Small intestine (tissue), 7 donors: ENCODE measurements at regions not wholly inside any gene's neighbourhood (a gene's known extent, or its start where the extent isn't known, plus 50 kb on each side); places are given as distances from the start of the nearest gene placed in this dataset.
"Not testable (repeated sequence)": the region's sequence is repeated elsewhere in the genome, so short reads cannot be mapped to it uniquely, and the experiment has no call there.

Source experiments
- DNase-seq, 2 donors: peaks; one replicate each; pipeline versions ENCODE4 v3.0.0 to v3.0.0-alpha.2; 2013
- FAIRE-seq: peaks from 2 replicates; lab custom pipeline; 2012; peaks lifted over from hg19 to GRCh38; lab: Jason Lieb, UNC
- H3K27ac ChIP-seq, 3 donors: one replicate each; pipeline ENCODE4 v1.5.1; 2013; ENCODE audit warnings: low read length in 2 of 3, mild to moderate bottlenecking in 2 of 3, control low read depth in 1 of 3, inconsistent platforms in 1 of 3, low read depth in 1 of 3, moderate library complexity in 1 of 3
- H3K27me3 ChIP-seq, 3 donors: one replicate each; pipeline ENCODE4 v1.6.1; 2013; ENCODE audit warnings: low read length in 3 of 3, inconsistent platforms in 1 of 3; ENCODE audit not compliant: control insufficient read depth in 3 of 3, insufficient read depth in 3 of 3
- H3K36me3 ChIP-seq, 3 donors: one replicate each; pipeline ENCODE4 v1.6.1; 2013; ENCODE audit warnings: low read length in 3 of 3, inconsistent platforms in 1 of 3, low read depth in 1 of 3, mild to moderate bottlenecking in 1 of 3, moderate library complexity in 1 of 3; ENCODE audit not compliant: control insufficient read depth in 3 of 3, insufficient read depth in 2 of 3
- H3K4me1 ChIP-seq, 3 donors: one replicate each; pipeline ENCODE4 v1.6.1; 2013; ENCODE audit warnings: low read length in 2 of 3, inconsistent platforms in 1 of 3, low read depth in 1 of 3, mild to moderate bottlenecking in 1 of 3, moderate library complexity in 1 of 3; ENCODE audit not compliant: control insufficient read depth in 3 of 3, insufficient read depth in 2 of 3
- H3K4me3 ChIP-seq, 3 donors: one replicate each; pipeline ENCODE4 v1.5.1; 2013; ENCODE audit warnings: low read length in 3 of 3, control low read depth in 1 of 3, inconsistent platforms in 1 of 3, low read depth in 1 of 3, mild to moderate bottlenecking in 1 of 3, moderate library complexity in 1 of 3
- H3K9me3 ChIP-seq, 2 donors: one replicate each; pipeline ENCODE4 v1.6.1; 2013; ENCODE audit warnings: low read depth in 1 of 2, low read length in 1 of 2; ENCODE audit not compliant: control insufficient read depth in 2 of 2, insufficient read depth in 1 of 2
- WGBS, 3 donors: extraction: QIAGEN DNeasy Blood & Tissue Kit; methylation state at CpG; one replicate each; pipeline ENCODE4 v1.1.7; 2013; 5-methylcytosine and 5-hydroxymethylcytosine counted together
- donor health status: healthy with polysubstance abuse.
- donor health status: control.
- donor health status: control.
- donor health status: Bipolar disorder and iron deficiency.
- donor health status: healthy.

DNA sequence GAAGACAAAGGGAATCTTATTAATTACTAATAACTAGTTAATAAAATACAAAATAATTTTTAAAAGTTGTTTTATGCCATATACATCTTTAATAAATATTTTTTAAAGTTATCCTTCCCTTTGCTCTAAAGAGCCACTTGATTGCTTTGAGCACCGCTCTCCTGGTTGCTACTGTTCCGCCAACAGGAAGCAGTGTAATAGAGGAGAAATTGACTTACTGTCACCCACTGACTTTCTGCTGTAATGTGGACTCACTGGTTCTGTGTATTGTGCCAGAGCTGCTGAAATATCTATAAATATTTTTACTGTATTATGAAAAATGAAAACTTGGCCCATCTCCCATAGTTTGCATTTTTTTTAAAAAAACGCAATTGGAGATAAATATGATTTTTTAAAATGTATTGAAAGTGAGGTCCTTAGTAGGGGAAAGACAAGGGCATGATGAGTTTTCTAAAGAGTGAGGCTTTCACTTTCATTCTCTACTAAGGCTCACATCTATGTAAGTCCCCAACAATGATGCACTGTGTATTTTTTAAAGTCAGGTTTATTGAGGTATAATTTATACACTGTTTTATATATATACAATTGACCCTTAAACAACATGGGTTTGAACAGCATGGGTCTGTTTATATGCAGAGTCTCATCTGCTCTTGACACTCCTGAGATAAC is 100.5 kb downstream of the NPY start:
- Histone ChIP-seq H3K9me3 (no peaks in the 10 kb centered on the region), H3K4me1 (no peaks in the 10 kb centered on the region), H3K4me3 (no peak overlapping the region), H3K36me3 (no peaks in the 10 kb centered on the region), H3K27me3 (no peaks in the 10 kb centered on the region), H3K27ac (no peak overlapping the region)
- WGBS, 3 donors, result 67 to 80% (median 70%) methylated on average over 3 of the region's 3 CpGs
- no peak for FAIRE-seq
- no peak for DNase-seq

DNA sequence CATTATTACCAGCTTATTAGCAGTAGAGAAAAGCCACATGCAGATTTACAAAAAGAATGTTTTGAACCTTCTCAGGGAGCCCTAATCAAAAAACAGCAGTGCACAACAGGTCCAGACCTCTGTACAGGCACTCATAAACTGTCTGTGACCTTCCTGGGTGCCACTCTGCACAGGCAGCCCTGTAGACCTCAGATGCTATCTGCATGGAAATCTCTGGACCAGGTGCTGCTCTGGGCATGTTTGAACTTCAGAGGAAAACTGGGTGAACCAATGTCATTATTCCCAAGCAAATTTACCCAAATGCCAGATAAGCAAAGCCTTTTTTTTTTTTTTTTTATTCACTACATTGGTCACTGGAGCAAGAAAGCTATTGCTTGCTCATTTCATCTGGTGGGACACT is 104.2 kb downstream of the NPY start:
- no peak overlapping the region for H3K27ac ChIP-seq
- FAIRE-seq (no peak), DNase-seq (no peak)

DNA sequence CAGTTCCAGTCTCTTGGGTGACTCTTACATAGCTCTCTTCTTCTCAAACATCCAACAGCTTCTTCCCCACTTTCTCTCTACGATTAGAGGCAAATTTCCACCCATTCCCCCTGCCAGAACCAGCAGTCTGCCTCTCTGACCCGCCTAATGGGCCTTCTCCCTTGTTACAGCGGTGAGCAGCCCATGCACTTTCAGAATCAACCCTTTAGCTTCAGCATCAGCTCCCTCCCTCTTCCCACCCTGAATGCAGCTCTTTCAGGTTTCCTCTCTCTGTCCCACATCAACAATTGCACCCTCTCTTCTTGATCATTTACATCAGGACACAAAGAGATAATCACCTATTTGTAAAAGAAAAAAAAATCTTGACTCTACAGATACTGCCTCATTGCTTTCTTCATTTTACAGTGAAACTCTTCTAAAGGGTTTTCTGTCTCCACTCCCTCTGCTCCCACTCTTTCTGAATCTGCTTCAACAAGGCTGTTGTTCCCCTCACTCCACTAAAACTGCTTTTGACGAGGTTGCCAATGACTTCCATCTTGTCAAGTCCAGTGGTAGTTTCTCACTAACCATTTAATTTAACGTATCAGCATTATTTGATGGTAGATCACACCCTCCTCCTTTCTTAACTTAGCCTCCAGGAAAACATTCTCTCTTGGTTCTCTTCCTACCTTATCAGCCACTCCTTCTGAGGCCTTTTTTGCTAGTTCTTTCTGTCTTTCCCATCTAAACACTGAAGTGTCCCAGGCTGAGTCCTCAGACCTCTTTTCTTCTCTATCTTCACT is 106.6 kb downstream of the NPY start:
- FAIRE-seq, result no peak
- 78 to 89% (median 81%) methylated on average over 5 of the region's 5 CpGs for WGBS, 3 donors

More for the DNA sequence above, 104.2 kb downstream of the NPY start:
- H3K27me3 ChIP-seq, result no peaks in the 10 kb centered on the region
- H3K4me3 ChIP-seq, result no peak overlapping the region
- H3K4me1 ChIP-seq, result no peaks in the 10 kb centered on the region
- H3K9me3 ChIP-seq, result no peaks in the 10 kb centered on the region
- no peaks in the 10 kb centered on the region for H3K36me3 ChIP-seq

DNA sequence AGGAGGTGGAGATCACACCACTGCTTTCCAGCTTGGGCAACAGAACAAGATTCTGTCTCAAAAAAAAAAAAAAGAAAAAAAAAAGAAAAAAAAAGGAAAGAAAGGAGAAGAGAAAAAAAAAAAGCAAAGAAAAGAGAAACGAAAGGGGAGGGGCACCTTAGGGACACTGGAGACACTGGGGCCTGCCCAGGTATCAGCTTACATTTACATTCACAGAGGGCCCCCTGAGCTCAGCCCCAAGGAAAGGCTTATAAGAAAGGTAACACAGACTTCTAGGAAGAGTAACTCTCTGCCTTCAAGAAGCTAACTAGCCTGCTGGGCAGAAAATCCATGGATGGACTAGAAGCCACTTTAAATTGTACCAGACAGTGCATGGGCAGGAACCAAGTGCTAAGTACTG is 108.8 kb downstream of the NPY start:
- Histone ChIP-seq H3K27ac (no peak overlapping the region), H3K4me3 (no peak overlapping the region), H3K36me3 (no peaks in the 10 kb centered on the region), H3K27me3 (no peaks in the 10 kb centered on the region), H3K4me1 (no peaks in the 10 kb centered on the region), H3K9me3 (no peaks in the 10 kb centered on the region)
- DNase-seq (no peak), FAIRE-seq (no peak)
- 52 to 72% (median 69%) methylated on average over 1 of the region's 1 CpG for WGBS, 3 donors

More for the DNA sequence above, 106.6 kb downstream of the NPY start:
- Histone ChIP-seq H3K4me1 (no peaks in the 10 kb centered on the region), H3K36me3 (no peaks in the 10 kb centered on the region), H3K4me3 (no peak overlapping the region), H3K27me3 (no peaks in the 10 kb centered on the region), H3K27ac (no peak overlapping the region), H3K9me3 (no peaks in the 10 kb centered on the region)
- no peak for DNase-seq

DNA sequence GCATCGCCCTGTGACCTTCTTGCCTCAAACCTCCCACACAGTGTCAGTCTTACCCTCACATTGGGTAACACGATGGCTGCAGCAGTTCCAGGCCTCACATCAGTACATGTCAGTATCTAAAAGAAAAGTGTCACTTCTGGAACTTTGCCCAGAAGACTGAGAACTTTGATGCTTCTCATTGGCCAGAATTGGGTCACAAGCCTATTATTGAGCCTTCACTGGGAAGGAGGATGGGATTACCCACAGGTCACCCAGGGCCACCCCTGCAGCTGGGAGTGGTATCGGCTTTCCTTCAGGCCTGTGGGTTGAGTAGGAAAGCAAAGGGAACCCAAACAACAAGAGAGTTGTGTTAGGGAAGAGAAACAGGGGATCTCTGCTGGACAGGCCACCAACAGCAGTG is 111.5 kb downstream of the NPY start:
- Histone ChIP-seq H3K36me3 (no peaks in the 10 kb centered on the region), H3K4me1 (no peaks in the 10 kb centered on the region), H3K27me3 (no peaks in the 10 kb centered on the region), H3K4me3 (no peak overlapping the region), H3K27ac (no peak overlapping the region), H3K9me3 (no peaks in the 10 kb centered on the region)
- FAIRE-seq (no peak), DNase-seq (no peak)
- WGBS, 3 donors, result 80 to 90% (median 81%) methylated on average over 3 of the region's 3 CpGs

DNA sequence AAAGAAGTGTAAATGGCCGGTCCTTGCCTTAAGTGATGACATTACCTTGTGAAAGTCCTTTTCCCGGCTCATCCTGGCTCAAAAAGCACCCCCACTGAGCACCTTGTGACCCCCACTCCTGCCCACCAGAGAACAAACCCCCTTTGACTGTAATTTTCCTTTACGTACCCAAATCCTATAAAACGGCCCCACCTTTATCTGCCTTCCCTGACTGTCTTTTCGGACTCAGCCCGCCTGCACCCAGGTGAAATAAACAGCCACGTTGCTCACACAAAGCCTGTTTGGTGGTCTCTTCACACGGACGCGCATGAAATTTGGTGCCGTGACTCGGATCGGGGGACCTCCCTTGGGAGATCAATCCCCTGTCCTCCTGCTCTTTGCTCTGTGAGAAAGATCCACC is 112.4 kb downstream of the NPY start:
- H3K4me1 ChIP-seq, H3K27me3 ChIP-seq, H3K4me3 ChIP-seq, H3K9me3 ChIP-seq, H3K36me3 ChIP-seq, DNase-seq, H3K27ac ChIP-seq, FAIRE-seq: not testable (repeated sequence)
- WGBS, 3 donors, result 59 to 74% (median 73%) methylated on average over 5 to 7 of the region's 13 CpGs

DNA sequence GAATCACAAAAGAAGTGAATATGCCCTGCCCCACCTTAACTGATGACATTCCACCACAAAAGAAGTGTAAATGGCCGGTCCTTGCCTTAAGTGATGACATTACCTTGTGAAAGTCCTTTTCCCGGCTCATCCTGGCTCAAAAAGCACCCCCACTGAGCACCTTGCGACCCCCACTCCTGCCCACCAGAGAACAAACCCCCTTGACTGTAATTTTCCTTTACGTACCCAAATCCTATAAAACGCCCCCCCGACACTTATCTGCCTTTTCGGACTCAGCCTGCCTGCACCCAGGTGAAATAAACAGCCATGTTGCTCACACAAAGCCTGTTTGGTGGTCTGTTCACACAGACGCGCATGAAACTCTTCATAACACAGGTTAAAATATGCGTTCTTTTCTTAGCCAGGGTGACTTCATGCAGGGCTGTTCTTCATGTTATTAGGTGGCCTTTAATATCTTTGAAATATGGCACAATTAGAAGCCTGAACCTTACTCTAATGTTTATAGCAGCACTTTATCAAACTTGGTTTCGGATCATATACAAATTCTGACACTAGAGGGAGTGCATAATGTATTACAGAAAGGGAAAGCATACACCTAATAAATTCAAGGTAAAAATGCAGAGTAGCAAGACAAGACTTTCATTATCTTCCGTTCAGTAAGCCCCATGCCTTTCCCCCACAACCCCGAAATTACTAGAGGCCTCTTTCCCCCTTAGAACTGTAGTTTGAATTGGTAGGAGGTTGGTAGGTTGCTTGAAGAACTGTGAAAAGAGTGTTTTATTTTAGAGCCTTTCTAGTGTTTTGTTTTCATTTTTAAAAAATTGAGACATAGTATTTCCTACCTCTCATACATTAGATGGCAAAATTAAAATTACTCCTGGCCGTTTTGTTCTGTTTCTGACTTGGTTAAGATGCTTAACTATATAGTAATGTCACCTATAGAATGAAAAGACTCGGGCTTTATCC is 117.9 kb downstream of the NPY start:
- Histone ChIP-seq H3K27ac (no peak overlapping the region), H3K4me1 (no peaks in the 10 kb centered on the region), H3K4me3 (no peak overlapping the region), H3K27me3 (no peaks in the 10 kb centered on the region), H3K9me3 (no peaks in the 10 kb centered on the region), H3K36me3 (no peaks in the 10 kb centered on the region)
- DNase-seq (peak; percentile 57 to 66), FAIRE-seq (no peak)
- 40 to 48% (median 42%) methylated on average over 13 to 14 of the region's 15 CpGs for WGBS, 3 donors

DNA sequence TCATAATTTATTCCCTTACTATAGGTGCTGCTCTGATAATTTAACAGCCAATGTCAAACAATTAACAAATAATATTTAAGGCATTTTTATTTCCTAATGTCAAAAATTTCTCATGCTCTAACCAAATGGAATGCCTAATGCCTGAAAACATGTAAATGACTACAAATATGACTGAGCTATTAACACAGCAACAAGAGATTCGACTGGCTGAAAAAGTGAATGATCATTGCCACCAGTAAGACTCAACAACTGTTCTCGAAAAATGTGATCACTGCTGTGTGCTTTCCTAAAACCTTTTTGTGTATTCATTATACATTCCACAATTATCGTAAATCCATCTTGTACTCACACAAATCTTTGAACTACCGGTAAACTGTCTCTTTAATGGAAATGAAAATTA is 118.7 kb downstream of the NPY start:
- H3K27me3 ChIP-seq, result no peaks in the 10 kb centered on the region
- H3K4me1 ChIP-seq, result no peaks in the 10 kb centered on the region
- WGBS, 3 donors, result 82 to 86% (median 84%) methylated on average over 4 of the region's 4 CpGs
- H3K36me3 ChIP-seq, result no peaks in the 10 kb centered on the region
- DNase-seq (no peak), FAIRE-seq (no peak)
- H3K27ac ChIP-seq, result no peak overlapping the region
- H3K9me3 ChIP-seq, result no peaks in the 10 kb centered on the region
- no peak overlapping the region for H3K4me3 ChIP-seq
